GM19328 (cell line): ENCODE measurements at regions not wholly inside any gene's neighbourhood (a gene's known extent, or its start where the extent isn't known, plus 50 kb on each side); places are given as distances from the start of the nearest gene placed in this dataset.
"Not testable (repeated sequence)": the region's sequence is repeated elsewhere in the genome, so short reads cannot be mapped to it uniquely, and the experiment has no call there.

Experiments used
- ATAC-seq: cut with Tn5 transposase; IDR thresholded peaks from one replicate; pipeline ENCODE4 v1.9.1; 2021; ENCODE audit warnings: mild to moderate bottlenecking, moderate library complexity; ENCODE audit not compliant: unreplicated experiment

DNA sequence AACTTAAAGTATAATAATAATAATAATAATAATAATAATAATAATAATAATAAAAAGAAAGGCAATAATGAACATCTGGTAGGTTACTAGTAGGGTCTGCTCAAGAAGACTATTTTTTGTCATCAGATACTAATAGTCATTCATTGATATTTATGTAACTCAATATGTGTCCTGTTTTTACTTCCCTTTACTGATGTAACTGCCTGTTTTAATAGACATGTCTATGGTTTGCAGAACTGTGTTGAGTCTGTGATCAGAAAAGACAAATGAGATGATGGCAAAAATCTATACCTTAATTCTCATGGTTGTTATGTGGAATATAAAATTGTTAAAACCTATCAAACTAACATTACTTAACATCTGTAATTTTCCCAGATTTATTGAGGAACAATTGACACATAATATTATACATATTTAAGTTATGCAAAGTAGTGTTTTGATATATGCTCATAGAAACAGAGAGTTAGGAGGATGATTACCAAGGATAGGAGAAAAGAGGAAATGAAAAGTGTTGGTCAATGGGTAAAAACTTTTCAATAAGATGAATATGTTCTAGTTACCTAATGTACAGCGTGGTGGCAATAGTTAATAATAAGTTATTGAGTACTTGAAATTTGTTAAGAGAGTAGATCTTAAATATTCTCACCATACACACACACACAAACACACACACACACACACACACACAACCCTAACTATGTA lies 699.4 kb downstream of the ZPLD1 start:
- no peak for ATAC-seq

DNA sequence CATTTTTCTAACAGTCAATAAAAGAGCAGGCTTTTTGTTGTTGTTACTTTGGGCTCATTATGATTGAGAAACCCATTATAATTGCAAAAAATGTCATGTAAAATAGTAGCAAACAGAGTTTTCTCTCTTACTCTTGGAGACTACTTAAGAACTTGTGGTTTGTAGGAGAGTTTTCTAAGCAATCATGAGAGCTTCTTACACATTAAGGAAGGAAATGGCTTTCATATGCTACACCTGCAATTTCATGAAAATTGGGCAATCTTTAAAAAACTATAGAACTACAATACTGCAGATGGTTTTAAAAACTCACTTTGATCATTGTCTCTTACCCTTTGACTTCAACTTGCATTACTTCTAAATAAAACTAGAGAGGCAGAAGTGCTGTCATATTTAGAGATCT lies 701.8 kb downstream of the ZPLD1 start:
- ATAC-seq = no peak

DNA sequence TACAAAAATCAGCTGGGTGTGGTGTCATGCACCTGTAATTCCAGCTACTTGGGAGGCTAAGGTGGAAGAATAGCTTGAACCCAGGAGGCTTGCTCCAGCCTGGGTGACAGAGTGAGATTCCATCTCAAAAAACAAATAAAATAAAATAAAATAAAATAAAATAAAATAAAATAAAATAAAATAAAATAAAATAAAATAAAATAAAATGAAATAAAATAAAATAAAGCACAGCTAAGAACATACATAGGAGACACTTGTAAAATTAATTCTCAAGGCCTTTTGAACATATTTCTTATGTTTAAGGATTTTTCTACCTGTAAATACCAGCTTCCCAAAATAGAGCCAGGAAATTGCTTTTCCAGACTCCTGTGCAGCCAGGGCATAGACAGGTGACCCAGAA lies 703.0 kb downstream of the ZPLD1 start:
- no peak for ATAC-seq

DNA sequence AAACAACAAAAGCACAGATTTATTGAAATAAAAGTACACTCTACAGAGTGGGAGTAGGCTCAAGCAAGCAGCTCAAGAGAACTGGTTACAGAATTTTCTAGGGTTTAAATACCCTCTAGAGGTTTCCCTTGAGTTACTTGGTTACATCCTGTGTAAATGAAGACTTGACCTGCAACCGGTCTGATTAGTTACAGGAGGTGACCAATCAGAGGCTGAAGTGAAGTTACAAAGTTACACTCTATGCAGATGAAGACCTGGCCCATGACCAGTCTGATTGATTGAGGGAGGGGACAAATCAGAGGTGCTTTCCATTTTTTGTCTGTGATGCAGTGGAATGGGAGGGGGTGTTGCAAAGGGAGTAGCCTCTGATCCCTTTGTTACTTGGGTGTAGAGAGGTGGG lies 723.4 kb downstream of the ZPLD1 start:
- no peak for ATAC-seq

DNA sequence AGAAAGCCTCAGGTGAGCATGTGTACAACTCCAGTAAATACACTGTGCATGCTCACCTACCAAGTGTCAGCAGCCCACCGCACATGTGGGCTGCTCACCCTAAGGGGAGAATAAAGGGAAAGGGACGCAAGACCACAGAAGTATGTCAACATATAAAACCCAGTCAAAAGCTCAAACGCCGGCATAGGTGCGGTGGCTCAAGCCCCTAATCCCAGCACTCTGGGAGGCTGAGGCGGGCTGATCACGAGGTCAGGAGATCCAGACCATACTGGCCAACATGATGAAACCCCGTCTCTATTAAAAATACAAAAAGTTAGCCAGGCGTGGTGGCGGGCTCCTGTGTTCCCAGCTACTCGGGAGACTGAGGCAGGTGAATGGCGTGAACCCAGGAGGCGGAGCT lies 732.1 kb downstream of the ZPLD1 start:
- ATAC-seq = no peak

DNA sequence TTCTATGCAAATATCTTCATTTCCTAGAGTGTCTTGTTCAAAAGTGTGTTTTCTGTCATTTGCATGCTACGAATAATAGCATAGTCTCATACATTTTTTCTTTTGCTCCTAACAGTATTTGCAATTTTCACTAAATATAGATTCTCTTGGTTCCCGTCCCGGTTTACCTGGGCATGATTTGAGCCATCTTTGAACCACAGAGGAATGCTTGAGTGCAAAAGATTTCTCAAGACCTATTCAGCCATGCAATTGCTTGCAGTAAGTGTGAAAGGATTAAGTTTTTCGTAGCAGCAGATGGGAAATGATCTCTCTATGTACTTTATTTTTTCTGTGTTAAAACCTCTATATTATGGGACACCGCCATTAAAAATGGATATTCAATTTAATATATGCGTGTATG lies 733.0 kb downstream of the ZPLD1 start:
- no peak for ATAC-seq

DNA sequence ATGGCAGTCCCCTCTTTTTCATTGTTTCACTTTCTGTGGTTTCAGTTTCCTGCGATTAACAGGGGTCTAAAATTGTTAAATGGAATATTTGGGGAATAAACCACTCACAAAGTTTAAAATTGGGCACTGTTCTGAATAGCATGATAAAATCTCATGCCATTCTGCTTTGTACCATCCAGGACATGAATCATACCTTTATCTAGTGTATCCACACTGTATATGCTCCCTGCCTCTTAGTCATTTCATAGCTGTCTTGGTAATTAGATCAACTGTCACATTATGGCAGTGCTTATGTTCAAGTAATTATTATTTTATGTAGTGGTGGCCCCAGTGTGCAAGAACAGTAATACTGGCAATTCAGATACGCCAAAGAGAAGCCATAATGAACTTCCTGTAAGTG lies 734.5 kb downstream of the ZPLD1 start:
- ATAC-seq = no peak

DNA sequence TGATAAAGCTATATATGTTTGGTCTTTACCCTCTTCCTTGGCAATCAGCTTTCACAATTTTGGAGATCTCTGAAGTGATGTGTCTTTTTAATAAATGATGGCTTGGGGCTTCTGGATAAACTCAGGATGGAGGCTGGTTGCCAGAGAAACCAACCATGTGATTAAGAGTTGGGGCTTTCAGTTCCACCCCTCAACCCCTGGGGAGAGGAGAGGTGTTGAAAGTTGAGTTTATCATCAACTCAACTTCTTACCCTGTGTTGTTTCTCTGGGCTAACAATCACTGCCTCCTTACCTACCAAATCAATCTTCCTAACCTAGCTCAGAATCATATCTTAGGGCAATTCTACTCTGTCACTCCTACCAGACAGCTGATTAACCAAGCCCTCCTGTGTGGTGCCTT lies 735.8 kb downstream of the ZPLD1 start:
- no peak for ATAC-seq

DNA sequence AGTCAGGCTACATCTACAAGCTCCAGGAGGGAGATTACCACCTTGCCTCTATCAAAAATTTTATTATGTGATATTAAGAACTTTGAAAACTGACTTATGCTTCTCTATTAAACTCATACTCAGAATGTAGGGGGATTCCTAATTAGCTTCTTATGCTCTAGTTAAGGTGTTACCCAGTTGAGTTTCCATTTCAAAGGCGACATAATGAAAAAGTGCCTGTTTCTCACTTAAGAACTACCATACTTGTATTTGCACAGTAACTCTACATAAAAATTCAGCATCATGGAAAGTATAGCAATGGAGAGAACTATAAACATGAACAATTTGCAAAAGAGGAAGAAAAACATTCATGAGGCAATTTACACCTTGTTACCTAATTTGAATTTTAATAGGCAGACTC lies 739.1 kb downstream of the ZPLD1 start:
- no peak for ATAC-seq

DNA sequence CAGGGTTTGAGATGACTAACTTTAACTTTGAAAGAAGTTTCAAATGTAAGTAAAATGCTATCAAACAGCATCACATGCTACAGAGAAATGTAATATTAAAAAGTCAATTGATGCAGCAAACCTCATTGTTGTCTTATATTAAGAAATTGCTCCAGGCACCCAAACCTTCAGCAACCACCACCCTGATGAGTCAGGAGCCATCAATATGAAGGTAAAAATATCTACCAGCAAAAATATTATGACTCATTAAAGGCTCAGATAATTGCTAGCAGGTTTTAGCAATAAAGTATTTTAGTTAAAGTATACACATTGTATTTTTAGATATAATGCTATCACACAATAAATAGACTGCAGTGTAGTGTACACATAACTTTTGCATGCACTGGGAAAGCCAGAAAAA lies 746.3 kb downstream of the ZPLD1 start:
- no peak for ATAC-seq

DNA sequence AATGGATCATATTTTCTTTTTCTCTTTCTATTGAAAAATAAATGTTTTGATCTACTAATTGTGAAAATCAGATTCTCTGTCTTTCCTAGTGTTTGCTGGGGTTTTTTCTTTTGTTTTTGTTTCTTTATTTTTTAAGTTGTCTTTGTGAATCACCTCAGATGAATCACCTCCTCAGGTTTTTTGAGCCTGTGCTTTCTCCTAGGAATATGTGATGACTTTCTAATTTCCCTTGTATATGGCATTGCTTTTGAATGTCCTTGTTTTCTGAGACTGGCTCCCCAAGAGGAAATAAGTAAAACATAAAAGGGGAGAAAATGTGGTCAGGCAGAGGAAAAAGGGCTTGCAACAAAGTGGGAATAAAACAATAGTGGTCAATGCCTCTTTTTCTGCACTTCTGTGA lies 750.0 kb downstream of the ZPLD1 start:
- no peak for ATAC-seq

DNA sequence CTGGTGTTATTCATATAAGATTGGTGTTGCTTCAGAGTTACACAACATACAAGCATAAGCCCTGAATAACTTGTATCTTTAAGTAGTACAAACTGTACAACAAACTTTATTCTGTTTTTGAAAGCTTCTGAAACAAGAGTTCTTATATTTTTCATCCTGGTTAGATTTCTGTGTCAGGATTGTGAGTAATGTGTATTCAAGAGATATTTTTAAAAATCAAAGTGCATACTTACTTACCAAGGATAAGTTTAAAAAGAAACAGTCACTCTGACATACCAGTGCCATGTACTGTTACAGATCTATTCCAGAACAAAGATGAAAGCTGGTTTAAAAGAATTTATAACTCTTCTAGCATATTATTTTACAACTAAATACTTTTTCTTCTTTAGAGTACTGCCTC lies 755.1 kb downstream of the ZPLD1 start:
- no peak for ATAC-seq

DNA sequence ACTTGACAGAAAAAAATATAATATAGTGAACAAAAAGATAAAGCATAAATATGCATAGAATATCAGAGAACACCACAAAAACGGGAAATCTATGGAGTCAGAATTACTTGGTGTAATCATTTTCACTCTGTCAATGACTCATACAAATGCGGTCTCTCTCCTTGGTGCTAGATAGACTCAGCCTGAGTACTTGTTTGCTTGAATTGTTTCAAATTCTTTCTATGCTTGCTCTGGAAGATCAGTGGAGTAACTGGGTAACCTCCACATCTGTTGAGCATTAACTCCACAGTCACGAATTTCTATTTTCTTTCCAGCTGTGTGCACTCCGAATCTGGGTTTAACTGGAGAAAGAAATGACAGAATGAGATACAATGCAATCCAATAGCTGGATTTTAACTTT lies 760.4 kb downstream of the ZPLD1 start:
- ATAC-seq = no peak

DNA sequence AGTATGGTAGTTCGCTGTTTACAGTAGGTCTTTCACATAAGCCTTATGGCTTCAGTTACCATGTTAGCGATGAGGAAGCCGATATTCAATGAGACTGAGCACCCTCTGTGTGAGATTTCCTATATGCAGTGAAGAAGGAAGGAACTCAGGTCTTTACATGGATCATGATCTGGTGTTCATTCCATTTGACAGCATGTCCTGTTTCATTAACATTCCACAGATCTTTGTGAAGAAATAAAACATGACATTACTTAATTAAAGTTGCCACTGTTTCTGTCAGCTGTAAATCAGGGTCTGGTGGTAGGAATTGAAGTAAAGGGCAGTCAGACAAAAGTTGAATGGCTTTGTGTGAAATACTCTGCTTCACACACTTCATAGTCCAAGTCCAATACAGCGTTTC lies 768.6 kb downstream of the ZPLD1 start:
- ATAC-seq = no peak

DNA sequence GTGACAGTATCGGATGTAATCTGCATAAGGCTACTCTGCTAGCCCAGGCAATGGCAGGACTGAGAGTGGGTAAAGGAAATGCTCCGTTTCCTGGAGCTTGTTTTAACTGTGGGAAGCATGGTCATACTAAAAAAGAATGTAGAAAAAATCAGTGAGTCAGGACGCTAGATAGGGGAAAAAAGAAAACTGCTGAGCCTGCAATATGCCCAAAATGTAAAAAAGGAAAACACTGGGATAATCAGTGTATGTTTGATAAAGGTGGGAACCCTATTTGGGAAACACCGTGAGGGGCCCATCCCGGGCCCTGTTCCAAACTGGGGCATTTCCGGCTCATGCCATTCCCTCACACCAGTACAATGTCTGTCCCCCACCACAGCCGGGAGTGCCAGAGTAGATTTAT lies 775.8 kb downstream of the ZPLD1 start:
- ATAC-seq = no peak

DNA sequence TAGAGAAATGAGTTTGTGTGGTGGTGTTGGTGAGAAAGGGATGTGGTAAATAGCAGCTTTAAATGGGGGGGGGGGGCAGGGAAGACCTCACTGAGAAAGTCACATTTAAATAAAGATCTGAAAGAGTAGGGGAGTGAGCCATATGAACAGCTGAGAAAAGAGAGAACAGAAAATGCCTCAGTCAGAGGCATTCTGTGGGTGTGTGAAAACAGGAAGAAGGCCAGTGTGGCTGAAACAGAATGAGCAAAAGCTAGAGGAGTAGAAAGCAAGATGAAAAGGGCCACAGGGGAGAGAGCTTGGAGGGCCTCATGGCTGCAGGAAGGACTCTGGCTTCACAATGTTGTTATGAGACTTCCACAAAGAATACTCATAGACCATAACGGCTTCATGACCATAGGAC lies 783.3 kb downstream of the ZPLD1 start:
- peak; percentile 99 for ATAC-seq

DNA sequence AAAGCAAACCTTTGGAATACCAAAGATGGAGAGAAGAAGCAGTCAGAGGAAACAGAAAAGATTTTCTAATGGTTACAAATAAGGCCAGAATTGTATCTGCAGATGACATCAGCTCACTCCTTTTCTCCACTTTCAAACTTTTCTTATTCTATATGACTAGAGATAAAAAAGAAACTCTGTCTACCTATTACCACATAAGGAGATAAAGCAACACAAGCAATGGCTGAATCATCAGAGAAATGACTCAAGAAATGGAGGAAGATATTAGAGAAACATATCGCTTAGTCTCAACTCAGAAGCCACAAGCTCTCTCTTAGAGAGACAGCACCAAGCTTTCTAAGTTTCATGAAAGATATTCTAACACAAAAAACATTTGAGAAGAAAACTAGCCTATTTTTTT lies 784.0 kb downstream of the ZPLD1 start:
- ATAC-seq = peak; percentile 5

DNA sequence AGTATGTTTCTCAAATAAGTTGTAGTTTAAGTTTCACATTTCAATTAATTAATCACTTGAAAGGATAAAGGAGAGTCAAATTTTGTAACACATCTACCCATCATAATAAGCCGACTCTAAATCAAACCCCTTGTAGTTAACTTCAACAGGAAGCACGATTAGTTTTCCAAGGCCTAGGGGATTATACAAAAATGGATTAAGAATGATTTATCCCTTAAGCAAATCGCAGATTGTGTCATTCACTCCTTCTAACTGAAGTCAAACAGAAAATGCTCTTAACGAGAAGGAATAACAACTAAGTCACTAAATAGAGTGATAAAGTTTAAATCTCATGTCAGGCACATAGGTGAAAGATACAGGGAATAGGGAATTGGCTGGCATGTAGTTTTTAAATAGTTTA lies 792.8 kb downstream of the ZPLD1 start:
- no peak for ATAC-seq

DNA sequence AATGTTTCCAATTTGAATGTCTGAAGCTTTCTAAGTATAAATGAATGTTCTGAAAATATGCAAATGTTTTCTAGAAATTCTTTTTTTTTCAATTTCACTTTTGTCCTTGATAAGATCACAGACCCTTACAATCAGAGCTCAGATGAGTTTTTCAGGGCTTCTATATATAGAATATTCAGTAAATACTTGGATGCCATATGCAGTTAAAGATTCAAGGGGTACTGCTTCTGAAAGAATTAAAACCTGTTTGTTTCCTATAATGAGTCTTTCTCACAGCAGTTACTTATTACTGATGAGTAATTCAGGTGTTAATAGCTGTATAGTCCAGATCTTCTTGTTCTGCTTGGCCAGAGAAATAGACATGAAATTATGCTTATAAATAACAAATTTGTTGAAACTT lies 812.6 kb downstream of the ZPLD1 start:
- no peak for ATAC-seq

DNA sequence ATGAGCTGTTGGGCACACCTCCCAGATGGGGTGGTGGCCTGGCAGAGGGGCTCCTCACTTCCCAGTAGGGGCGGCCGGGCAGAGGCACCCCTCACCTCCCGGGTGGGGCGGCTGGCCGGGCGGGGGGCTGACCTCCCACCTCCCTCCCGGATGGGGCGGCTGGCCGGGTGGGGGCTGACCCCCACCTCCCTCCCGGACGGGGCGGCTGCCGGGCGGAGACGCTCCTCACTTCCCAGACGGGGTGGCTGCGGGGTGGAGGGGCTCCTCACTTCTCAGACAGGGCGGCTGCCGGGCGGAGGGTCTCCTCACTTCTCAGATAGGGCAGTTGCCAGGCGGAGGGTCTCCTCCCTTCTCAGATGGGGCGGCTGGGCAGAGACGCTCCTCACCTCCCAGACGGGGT lies 820.0 kb downstream of the ZPLD1 start:
- not testable (repeated sequence) for ATAC-seq

DNA sequence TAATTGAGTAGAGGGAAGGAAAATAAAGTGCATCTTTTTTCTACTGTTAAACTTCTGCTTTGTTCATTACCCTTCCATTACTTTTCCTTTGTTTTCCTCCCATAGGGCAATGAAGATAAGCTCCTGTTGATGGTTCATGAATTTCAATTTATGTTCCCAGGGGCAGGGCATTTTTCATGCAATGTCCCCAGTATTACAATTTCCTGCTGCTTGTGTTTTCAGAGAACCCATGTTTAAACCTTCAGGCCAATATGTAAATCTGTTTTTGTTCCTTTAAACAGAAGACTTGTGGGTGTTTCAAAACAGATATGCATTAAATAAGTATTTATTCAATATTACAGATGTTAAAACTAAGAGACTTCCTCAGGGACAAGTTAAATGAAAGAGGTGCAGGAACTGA lies 834.5 kb downstream of the ZPLD1 start:
- no peak for ATAC-seq

DNA sequence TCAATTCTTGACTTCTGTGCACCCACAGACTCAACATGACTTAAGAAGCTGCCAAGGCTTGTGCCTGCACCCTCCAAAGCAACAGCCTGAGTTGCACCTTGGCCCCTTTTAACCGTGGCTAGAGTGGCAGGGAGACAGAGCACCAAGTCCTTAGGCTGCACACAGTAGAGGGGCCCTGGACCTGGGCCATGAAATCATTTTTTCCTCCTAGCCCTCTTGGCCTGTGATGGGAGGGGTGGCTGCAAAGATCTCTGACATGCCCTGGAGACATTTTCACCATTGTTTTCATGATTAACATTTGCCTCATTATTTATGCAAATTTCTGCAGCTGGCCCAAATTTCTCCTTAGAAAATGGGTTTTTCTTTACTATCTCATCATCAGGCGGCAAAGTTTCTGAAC lies 836.8 kb downstream of the ZPLD1 start:
- no peak for ATAC-seq

DNA sequence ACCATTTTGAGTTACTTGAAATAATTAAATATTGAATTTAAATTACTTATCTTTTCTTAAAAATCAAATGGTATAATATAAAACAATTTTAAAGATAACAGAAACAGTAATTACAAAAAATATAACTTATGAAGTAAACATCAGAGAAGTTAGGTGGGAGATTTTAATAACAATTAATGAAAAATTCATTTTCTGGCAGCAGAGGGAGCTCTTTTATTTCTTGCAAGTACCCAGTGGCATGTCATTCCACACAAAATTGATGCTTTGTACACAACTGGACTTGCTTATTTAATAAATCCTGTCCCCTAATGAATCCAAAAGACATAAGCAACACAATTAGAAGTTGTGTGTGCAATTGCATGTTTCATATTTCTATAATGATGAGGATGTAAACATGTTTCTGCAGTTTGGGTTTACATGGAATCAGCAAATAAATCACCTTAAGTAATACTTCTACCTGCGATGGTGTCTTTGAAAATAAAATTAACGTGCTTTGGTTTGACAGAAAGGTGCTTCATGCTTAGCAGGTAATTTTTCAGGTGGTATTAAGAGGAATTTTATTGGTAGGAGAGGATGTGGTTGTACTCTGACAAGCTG lies 861.3 kb downstream of the ZPLD1 start:
- ATAC-seq = no peak
